Natural killer cell (primary cell): ENCODE measurements at regions not wholly inside any gene's neighbourhood (a gene's known extent, or its start where the extent isn't known, plus 50 kb on each side); places are given as distances from the start of the nearest gene placed in this dataset.

Experiments used
- ATAC-seq, 3 donors: fragments of 150-1000 bp in 2 of 3; fragments of 200-7000 bp in 1 of 3; cut with Tn5 transposase; 1 replicate in 1 of 3; 2 replicates in 2 of 3; pipeline ENCODE4 v1.10.0; 2021; ENCODE audit warnings: mild to moderate bottlenecking in 2 of 3, moderate library complexity in 2 of 3
- DNase-seq, 2 donors: peaks; one replicate each; pipeline versions ENCODE4 v3.0.0 to v3.0.0-alpha.2; 2013 to 2021; ENCODE audit warnings: mixed read lengths in 1 of 2
- H3K27ac ChIP-seq: one replicate; pipeline ENCODE4 v1.5.1; 2013; ENCODE audit warnings: mild to moderate bottlenecking, low read length
- H3K27me3 ChIP-seq: one replicate; pipeline ENCODE4 v1.6.1; 2013; ENCODE audit warnings: low read length; ENCODE audit not compliant: control insufficient read depth, insufficient read depth
- H3K36me3 ChIP-seq: one replicate; pipeline ENCODE4 v1.6.1; 2013; ENCODE audit warnings: low read length; ENCODE audit not compliant: control insufficient read depth, insufficient read depth
- H3K4me1 ChIP-seq: one replicate; pipeline ENCODE4 v1.6.1; 2013; ENCODE audit warnings: low read length; ENCODE audit not compliant: control insufficient read depth, insufficient read depth
- H3K4me3 ChIP-seq: one replicate; pipeline ENCODE4 v1.5.1; 2013; ENCODE audit warnings: low read length
- H3K9me3 ChIP-seq: one replicate; pipeline ENCODE4 v1.6.1; 2013; ENCODE audit warnings: low read length; ENCODE audit not compliant: control insufficient read depth, insufficient read depth
- H3K27ac Mint-ChIP-seq, 2 donors: one replicate each; pipeline ENCODE4 v1.8.0; 2022; ENCODE audit warnings: mild to moderate bottlenecking in 2 of 2, mixed read lengths in 2 of 2, moderate library complexity in 1 of 2
- H3K27me3 Mint-ChIP-seq, 2 donors: one replicate each; pipeline ENCODE4 v1.8.0; 2022; ENCODE audit warnings: low read depth in 2 of 2, mixed read lengths in 2 of 2
- H3K36me3 Mint-ChIP-seq: one replicate; pipeline ENCODE4 v1.8.0; 2022; ENCODE audit warnings: mixed read lengths
- H3K4me1 Mint-ChIP-seq, 2 donors: one replicate each; pipeline ENCODE4 v1.8.0; 2022; ENCODE audit warnings: mixed read lengths in 2 of 2
- H3K4me3 Mint-ChIP-seq: one replicate; pipeline ENCODE4 v1.8.0; 2022; ENCODE audit warnings: mild to moderate bottlenecking, moderate library complexity, mixed read lengths
- H3K9me3 Mint-ChIP-seq, 2 donors: one replicate each; pipeline ENCODE4 v1.8.0; 2022; ENCODE audit warnings: mixed read lengths in 2 of 2
- WGBS: methylation state at CpG from one replicate; pipeline ENCODE4 v1.1.7; 2013; ENCODE audit warnings: missing lambda C conversion rate; ENCODE audit not compliant: insufficient coverage; 5-methylcytosine and 5-hydroxymethylcytosine counted together
- intact Hi-C: fragments of 100-400 bp; cut with micrococcal nuclease; formaldehyde crosslinking; loops from one replicate; pipeline ENCODE4 v1.14.2; 2022
- TF ChIP-seq, protein P1 (sequence below): fragments of 200-600 bp; IDR thresholded peaks from one replicate; pipeline ENCODE4 v1.8.0; 2022; ENCODE audit warnings: antibody characterized with exemption

DNA sequence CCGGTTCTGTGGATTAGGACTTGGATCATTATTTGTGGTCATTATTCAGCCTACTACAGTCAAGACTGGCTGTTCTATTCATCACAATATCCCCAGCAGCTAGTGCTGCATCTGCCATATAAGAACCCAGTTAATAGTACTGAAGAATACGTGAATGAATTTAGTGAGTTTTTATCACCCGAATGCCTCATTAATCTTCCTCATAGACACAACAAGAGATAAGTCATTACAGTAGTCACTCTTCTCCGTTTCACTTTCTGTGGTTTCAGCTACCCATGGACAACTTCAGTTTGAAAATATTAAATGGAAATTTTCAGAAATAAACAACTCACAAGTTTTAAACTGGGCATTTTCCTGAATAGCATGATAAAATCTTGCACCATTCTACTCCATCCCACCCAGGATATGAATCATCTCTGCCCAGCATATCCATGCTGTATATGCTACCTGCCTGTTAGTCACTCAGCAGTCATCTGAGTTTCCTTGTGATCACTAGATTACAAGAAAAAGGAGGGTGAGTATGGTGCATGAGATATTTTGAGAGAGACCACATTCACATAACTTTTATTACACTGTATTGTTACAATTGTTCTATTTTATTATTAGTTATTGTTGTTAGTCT, 363.7 kb upstream of the CHAC2 start:
- DNase-seq (no peak), ATAC-seq (no peak)
- no peaks in the 10 kb centered on the region for H3K36me3 ChIP-seq
- no peak overlapping the region for H3K27ac ChIP-seq
- H3K27me3 ChIP-seq: no peaks in the 10 kb centered on the region
- no peaks in the 10 kb centered on the region for H3K4me1 ChIP-seq
- Mint-ChIP-seq H3K4me3 (no peak overlapping the region), H3K36me3 (no peaks in the 10 kb centered on the region), H3K4me1 (no peaks in the 10 kb centered on the region), H3K27me3 (no peaks in the 10 kb centered on the region), H3K9me3 (peaks cover 14% of the 10 kb centered on the region in 2 donors), H3K27ac (no peak overlapping the region)
- no CpG with 5 or more reads among the region's 4 CpGs for WGBS
- intact Hi-C loops: no loop called here
- no peaks in the 10 kb centered on the region for H3K9me3 ChIP-seq
- TF ChIP-seq, protein P1, sequence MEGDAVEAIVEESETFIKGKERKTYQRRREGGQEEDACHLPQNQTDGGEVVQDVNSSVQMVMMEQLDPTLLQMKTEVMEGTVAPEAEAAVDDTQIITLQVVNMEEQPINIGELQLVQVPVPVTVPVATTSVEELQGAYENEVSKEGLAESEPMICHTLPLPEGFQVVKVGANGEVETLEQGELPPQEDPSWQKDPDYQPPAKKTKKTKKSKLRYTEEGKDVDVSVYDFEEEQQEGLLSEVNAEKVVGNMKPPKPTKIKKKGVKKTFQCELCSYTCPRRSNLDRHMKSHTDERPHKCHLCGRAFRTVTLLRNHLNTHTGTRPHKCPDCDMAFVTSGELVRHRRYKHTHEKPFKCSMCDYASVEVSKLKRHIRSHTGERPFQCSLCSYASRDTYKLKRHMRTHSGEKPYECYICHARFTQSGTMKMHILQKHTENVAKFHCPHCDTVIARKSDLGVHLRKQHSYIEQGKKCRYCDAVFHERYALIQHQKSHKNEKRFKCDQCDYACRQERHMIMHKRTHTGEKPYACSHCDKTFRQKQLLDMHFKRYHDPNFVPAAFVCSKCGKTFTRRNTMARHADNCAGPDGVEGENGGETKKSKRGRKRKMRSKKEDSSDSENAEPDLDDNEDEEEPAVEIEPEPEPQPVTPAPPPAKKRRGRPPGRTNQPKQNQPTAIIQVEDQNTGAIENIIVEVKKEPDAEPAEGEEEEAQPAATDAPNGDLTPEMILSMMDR: no peak
- H3K4me3 ChIP-seq: no peak overlapping the region

- Histone ChIP-seq H3K4me1 (no peaks in the 10 kb centered on the region), H3K27me3 (no peaks in the 10 kb centered on the region), H3K27ac (no peak overlapping the region), H3K4me3 (no peak overlapping the region), H3K9me3 (no peaks in the 10 kb centered on the region), H3K36me3 (no peaks in the 10 kb centered on the region)
- Mint-ChIP-seq H3K27ac (no peak overlapping the region), H3K9me3 (peaks cover 6% of the 10 kb centered on the region in 2 donors), H3K36me3 (no peaks in the 10 kb centered on the region), H3K4me3 (no peak overlapping the region), H3K27me3 (no peaks in the 10 kb centered on the region), H3K4me1 (no peaks in the 10 kb centered on the region)
- TF ChIP-seq, protein P1: no peak
- ATAC-seq (no peak), DNase-seq (no peak)
- intact Hi-C loops: no loop called here
Measured at GRCh38 chr2:53397085-53397484, 370.5 kb upstream of the CHAC2 start.

- H3K27me3 Mint-ChIP-seq: no peaks in the 10 kb centered on the region
- no peaks in the 10 kb centered on the region for H3K4me1 Mint-ChIP-seq
- TF ChIP-seq, protein P1: no peak
- DNase-seq (no peak), ATAC-seq (no peak)
- Histone ChIP-seq H3K4me1 (no peaks in the 10 kb centered on the region), H3K27me3 (no peaks in the 10 kb centered on the region), H3K4me3 (no peak overlapping the region), H3K9me3 (peaks cover 4% of the 10 kb centered on the region), H3K36me3 (no peaks in the 10 kb centered on the region), H3K27ac (no peak overlapping the region)
- no peak overlapping the region for H3K27ac Mint-ChIP-seq
- intact Hi-C loops: no loop called here
- no peaks in the 10 kb centered on the region for H3K36me3 Mint-ChIP-seq
- no peak overlapping the region for H3K4me3 Mint-ChIP-seq
- peaks cover 8 to 9% of the 10 kb centered on the region in 2 donors for H3K9me3 Mint-ChIP-seq
Measured at GRCh38 chr2:53381271-53381670, 386.3 kb upstream of the CHAC2 start.

DNA sequence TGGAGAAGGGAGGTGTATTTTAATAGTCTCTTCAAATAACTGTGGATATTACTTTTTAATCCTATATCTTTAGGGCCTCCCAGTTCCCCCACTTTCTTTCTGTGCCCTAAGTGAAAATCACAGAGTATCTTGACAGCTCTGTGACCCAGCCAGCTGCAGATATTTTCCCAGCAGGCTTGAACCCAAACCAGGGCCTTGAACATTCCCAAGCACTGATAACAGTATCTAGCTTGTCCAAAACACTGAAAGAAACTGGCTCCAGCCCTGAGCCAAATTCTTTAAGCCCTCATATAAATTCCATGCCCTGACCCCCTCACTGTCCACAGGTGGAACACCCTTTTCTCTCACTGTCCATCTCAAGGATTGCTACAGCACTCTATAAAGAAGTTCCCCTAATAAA, 388.1 kb upstream of the CHAC2 start:
- Mint-ChIP-seq H3K4me1 (no peaks in the 10 kb centered on the region), H3K27ac (no peak overlapping the region), H3K27me3 (no peaks in the 10 kb centered on the region), H3K36me3 (no peaks in the 10 kb centered on the region), H3K9me3 (peaks cover 13 to 15% of the 10 kb centered on the region in 2 donors), H3K4me3 (no peak overlapping the region)
- no peaks in the 10 kb centered on the region for H3K4me1 ChIP-seq
- no peak overlapping the region for H3K27ac ChIP-seq
- TF ChIP-seq, protein P1: no peak
- H3K36me3 ChIP-seq: no peaks in the 10 kb centered on the region
- ATAC-seq (no peak), DNase-seq (no peak)
- H3K9me3 ChIP-seq: no peaks in the 10 kb centered on the region
- intact Hi-C loops: no loop called here
- no peaks in the 10 kb centered on the region for H3K27me3 ChIP-seq
- H3K4me3 ChIP-seq: no peak overlapping the region
